A673 (cell line): ENCODE measurements at regions not wholly inside any gene's neighbourhood (a gene's known extent, or its start where the extent isn't known, plus 50 kb on each side); places are given as distances from the start of the nearest gene placed in this dataset.

Source experiments
- CTCF ChIP-seq: fragments of 300-800, 200-600 bp; sonication (generic); conservative IDR thresholded peaks from 2 replicates; pipeline ENCODE4 v1.5.1; 2017; ENCODE audit warnings: low read depth, mild to moderate bottlenecking, antibody characterized with exemption, low read length, moderate library complexity, mixed read lengths
- EZH2 ChIP-seq: fragments of 200-600 bp; sonication (generic); IDR thresholded peaks from 2 replicates; pipeline ENCODE4 v1.6.1; 2017; ENCODE audit warnings: borderline replicate concordance, low read depth, mild to moderate bottlenecking, mixed read lengths, antibody characterized with exemption, low read length; ENCODE audit not compliant: poor library complexity, severe bottlenecking

DNA sequence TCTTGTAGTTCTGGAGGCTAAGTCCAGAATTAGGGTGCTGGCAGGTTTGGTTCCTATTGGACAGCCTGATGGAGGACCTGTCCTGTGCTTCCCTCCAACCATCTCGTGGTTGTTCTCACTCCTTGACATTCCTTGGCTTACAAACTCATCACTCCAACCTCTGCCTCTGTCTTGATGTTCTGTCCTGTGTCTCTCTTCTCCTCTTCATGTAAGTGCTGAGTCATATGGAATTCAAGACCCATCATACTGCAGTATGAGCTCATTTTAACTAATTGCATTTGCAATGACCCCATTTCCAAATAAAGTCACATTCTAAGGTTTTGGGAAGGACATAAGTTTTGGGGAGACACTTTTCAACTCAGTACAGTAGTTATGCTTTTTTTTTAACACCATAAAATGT is 374.7 kb downstream of the TRIB2 start:
- TF ChIP-seq CTCF (no peak), EZH2 (no peak)
